ENCODE measurements at regions not wholly inside any gene's neighbourhood (a gene's known extent, or its start where the extent isn't known, plus 50 kb on each side); places are given as distances from the start of the nearest gene placed in this dataset.

DNA sequence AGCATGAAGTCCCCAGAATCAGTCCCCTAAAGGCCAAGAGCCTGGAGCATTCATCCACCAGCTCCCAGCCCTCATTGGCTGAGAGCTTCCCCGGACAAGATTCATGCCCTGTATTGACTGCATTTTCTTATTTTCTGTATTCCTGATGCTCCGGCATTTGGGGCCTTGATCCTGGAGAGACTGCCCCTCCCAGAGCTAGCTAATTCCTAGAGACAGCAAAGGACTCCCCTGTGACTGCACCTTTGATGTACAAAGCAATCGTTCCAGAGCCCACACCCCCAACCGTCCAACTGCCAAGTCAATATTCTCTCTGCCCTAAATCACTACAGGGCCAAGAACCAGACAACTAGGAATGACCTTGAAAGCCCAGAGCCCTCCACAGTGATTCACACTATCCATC, 93.4 kb upstream of the CDH5 start:
- Histone ChIP-seq H4K20me1 (ENCODE audit: insufficient read depth, low read length) (no peaks in the 10 kb centered on the region), H3K9me3 (ENCODE audit: low read length) (no peaks in the 10 kb centered on the region), H3K36me3 (replicated peaks in 1 of 2; ENCODE audit: control insufficient read depth in 1 of 2, insufficient read depth in 2 of 2, low read length in 2 of 2) (no peaks in the 10 kb centered on the region), H3K4me2 (ENCODE audit: low read depth, low read length) (no peak overlapping the region), H3K9ac (ENCODE audit: insufficient read depth, low read depth, low read length) (no peak overlapping the region), H3K79me2 (ENCODE audit: insufficient read depth, low read length) (no peaks in the 10 kb centered on the region), H2AFZ (ENCODE audit: low read length) (no peak overlapping the region), H3K27me3 (ENCODE audit: control insufficient read depth in 1 of 2, insufficient read depth in 2 of 2, low read length in 2 of 2) (peaks cover 3 to 39% of the 10 kb centered on the region in 2 experiments; a peak in 4 of 5 replicates), H3K4me3 (replicated peaks in 1 of 3; ENCODE audit: insufficient read depth in 1 of 3, low read depth in 2 of 3, low read length in 3 of 3) (no peak overlapping the region), H3K27ac (ENCODE audit: extremely low read length, insufficient read depth, low read length) (no peak overlapping the region), H3K4me1 (ENCODE audit: insufficient read depth, low read length) (0 out of 2 replicates have a peak, but pooled peaks cover 4% of the 10 kb centered on the region)
- ATAC-seq (no peak), FAIRE-seq (no peak), DNase-seq (ENCODE audit: low spot score) (no peak)
- ChIA-PET CTCF (ENCODE audit: low intra/inter-chr PET ratio, low total read pairs) (no interaction called here), POLR2A (no interaction called here)
- intact Hi-C loops (cut with micrococcal nuclease; ENCODE audit: unreplicated experiment) (no loop called here), in situ Hi-C loops (cut with HindIII; ENCODE audit: extremely low pct_ligation_motif_present, low pct_unique_long_range_greater_than_20kb) (no loop called here)
- 3% methylated on average over 4 of the region's 4 CpGs for WGBS (ENCODE audit: low lambda C conversion rate)
- no TSS peak for BruUV-seq (replicated peaks)
- TF ChIP-seq, protein P1, sequence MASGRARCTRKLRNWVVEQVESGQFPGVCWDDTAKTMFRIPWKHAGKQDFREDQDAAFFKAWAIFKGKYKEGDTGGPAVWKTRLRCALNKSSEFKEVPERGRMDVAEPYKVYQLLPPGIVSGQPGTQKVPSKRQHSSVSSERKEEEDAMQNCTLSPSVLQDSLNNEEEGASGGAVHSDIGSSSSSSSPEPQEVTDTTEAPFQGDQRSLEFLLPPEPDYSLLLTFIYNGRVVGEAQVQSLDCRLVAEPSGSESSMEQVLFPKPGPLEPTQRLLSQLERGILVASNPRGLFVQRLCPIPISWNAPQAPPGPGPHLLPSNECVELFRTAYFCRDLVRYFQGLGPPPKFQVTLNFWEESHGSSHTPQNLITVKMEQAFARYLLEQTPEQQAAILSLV (CRISPR knock-in tag; IDR thresholded peaks at IDR 0.05; ENCODE audit: borderline replicate concordance): no peak
- TF ChIP-seq, protein P2, sequence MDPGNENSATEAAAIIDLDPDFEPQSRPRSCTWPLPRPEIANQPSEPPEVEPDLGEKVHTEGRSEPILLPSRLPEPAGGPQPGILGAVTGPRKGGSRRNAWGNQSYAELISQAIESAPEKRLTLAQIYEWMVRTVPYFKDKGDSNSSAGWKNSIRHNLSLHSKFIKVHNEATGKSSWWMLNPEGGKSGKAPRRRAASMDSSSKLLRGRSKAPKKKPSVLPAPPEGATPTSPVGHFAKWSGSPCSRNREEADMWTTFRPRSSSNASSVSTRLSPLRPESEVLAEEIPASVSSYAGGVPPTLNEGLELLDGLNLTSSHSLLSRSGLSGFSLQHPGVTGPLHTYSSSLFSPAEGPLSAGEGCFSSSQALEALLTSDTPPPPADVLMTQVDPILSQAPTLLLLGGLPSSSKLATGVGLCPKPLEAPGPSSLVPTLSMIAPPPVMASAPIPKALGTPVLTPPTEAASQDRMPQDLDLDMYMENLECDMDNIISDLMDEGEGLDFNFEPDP (CRISPR knock-in tag; conservative IDR thresholded peaks at IDR 0.05): no peak
- TF ChIP-seq ZNF292 (CRISPR knock-in tag; IDR thresholded peaks at IDR 0.05; ENCODE audit: borderline replicate concordance, low read depth) (no peak), ZNF660 (CRISPR knock-in tag; IDR thresholded peaks at IDR 0.05; ENCODE audit: borderline replicate concordance, low read depth) (no peak), HIVEP1 (CRISPR knock-in tag; IDR thresholded peaks at IDR 0.05) (no peak), DPF2 (CRISPR knock-in tag; IDR thresholded peaks at IDR 0.05; ENCODE audit: borderline replicate concordance, low read depth) (no peak), MATR3 (CRISPR knock-in tag; IDR thresholded peaks at IDR 0.05) (no peak), CBX5 (CRISPR knock-in tag; IDR thresholded peaks at IDR 0.05; ENCODE audit: borderline replicate concordance) (no peak), ZNF841 (CRISPR knock-in tag; IDR thresholded peaks at IDR 0.05; ENCODE audit: borderline replicate concordance) (no peak), ZNF44 (CRISPR knock-in tag; IDR thresholded peaks at IDR 0.05) (no peak), EEA1 (CRISPR knock-in tag; IDR thresholded peaks at IDR 0.05; ENCODE audit: borderline replicate concordance) (no peak), GATA4 (IDR thresholded peaks at IDR 0.05; ENCODE audit: borderline replicate concordance, low read depth) (no peak), ZNF772 (CRISPR knock-in tag; IDR thresholded peaks at IDR 0.05) (no peak), ZSCAN9 (CRISPR knock-in tag; IDR thresholded peaks at IDR 0.05; ENCODE audit: borderline replicate concordance) (no peak)
- TF ChIP-seq, protein P3, sequence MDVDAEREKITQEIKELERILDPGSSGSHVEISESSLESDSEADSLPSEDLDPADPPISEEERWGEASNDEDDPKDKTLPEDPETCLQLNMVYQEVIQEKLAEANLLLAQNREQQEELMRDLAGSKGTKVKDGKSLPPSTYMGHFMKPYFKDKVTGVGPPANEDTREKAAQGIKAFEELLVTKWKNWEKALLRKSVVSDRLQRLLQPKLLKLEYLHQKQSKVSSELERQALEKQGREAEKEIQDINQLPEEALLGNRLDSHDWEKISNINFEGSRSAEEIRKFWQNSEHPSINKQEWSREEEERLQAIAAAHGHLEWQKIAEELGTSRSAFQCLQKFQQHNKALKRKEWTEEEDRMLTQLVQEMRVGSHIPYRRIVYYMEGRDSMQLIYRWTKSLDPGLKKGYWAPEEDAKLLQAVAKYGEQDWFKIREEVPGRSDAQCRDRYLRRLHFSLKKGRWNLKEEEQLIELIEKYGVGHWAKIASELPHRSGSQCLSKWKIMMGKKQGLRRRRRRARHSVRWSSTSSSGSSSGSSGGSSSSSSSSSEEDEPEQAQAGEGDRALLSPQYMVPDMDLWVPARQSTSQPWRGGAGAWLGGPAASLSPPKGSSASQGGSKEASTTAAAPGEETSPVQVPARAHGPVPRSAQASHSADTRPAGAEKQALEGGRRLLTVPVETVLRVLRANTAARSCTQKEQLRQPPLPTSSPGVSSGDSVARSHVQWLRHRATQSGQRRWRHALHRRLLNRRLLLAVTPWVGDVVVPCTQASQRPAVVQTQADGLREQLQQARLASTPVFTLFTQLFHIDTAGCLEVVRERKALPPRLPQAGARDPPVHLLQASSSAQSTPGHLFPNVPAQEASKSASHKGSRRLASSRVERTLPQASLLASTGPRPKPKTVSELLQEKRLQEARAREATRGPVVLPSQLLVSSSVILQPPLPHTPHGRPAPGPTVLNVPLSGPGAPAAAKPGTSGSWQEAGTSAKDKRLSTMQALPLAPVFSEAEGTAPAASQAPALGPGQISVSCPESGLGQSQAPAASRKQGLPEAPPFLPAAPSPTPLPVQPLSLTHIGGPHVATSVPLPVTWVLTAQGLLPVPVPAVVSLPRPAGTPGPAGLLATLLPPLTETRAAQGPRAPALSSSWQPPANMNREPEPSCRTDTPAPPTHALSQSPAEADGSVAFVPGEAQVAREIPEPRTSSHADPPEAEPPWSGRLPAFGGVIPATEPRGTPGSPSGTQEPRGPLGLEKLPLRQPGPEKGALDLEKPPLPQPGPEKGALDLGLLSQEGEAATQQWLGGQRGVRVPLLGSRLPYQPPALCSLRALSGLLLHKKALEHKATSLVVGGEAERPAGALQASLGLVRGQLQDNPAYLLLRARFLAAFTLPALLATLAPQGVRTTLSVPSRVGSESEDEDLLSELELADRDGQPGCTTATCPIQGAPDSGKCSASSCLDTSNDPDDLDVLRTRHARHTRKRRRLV (CRISPR knock-in tag; IDR thresholded peaks at IDR 0.05): no peak
- TF ChIP-seq, protein P4, sequence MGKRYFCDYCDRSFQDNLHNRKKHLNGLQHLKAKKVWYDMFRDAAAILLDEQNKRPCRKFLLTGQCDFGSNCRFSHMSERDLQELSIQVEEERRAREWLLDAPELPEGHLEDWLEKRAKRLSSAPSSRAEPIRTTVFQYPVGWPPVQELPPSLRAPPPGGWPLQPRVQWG (CRISPR knock-in tag; IDR thresholded peaks at IDR 0.05; ENCODE audit: borderline replicate concordance, low read depth): no peak
- TF ChIP-seq, protein P5, sequence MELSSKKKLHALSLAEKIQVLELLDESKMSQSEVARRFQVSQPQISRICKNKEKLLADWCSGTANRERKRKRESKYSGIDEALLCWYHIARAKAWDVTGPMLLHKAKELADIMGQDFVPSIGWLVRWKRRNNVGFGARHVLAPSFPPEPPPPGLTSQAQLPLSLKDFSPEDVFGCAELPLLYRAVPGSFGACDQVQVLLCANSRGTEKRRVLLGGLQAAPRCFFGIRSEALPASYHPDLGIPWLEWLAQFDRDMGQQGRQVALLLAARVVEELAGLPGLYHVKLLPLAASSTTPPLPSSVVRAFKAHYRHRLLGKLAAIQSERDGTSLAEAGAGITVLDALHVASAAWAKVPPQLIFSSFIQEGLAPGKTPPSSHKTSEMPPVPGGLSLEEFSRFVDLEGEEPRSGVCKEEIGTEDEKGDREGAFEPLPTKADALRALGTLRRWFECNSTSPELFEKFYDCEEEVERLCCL (CRISPR knock-in tag; IDR thresholded peaks at IDR 0.05; ENCODE audit: borderline replicate concordance): no peak
